ENCODE measurements at regions not wholly inside any gene's neighbourhood (a gene's known extent, or its start where the extent isn't known, plus 50 kb on each side); places are given as distances from the start of the nearest gene placed in this dataset.

DNA sequence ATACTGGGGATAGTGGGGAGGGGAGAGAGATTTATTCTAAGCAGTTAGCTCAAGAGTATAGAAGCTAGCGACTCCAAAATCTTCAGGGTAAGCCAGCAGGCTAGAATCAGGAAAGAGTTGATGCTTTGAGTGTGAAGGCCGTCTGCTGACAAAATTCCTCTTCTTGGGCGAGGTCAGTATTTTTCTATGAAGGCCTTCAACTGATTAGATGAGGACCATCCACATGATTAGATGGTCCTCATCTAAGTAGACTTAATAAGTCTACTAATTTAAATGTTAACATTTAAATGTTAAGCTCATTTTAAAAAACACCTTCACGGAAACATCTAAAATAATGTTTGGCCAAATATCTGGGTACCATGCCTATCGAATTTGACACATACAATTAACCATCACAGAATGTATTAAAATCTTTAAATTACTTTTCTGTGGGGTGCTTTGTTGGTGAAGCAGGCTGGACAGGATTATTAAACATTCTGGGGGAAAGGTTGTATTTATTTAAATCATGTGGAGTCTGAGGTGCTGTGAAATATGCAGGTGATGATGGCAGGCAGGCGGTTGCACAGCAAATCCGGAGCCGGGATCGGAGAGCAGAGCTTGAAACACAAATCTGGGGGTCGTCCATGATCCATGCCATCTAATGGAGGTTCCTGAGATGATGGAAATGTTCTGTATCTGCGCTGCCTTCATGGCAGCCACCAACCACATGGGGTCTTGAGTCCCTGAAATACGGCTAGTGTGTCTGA is 49.8 kb upstream of the ADORA2B start:
- no peak for DNase-seq (ENCODE audit: low spot score in 2 of 2)
- TF ChIP-seq, protein P1, sequence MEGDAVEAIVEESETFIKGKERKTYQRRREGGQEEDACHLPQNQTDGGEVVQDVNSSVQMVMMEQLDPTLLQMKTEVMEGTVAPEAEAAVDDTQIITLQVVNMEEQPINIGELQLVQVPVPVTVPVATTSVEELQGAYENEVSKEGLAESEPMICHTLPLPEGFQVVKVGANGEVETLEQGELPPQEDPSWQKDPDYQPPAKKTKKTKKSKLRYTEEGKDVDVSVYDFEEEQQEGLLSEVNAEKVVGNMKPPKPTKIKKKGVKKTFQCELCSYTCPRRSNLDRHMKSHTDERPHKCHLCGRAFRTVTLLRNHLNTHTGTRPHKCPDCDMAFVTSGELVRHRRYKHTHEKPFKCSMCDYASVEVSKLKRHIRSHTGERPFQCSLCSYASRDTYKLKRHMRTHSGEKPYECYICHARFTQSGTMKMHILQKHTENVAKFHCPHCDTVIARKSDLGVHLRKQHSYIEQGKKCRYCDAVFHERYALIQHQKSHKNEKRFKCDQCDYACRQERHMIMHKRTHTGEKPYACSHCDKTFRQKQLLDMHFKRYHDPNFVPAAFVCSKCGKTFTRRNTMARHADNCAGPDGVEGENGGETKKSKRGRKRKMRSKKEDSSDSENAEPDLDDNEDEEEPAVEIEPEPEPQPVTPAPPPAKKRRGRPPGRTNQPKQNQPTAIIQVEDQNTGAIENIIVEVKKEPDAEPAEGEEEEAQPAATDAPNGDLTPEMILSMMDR (IDR thresholded peaks at IDR 0.05) = no peak
- no peak for TF ChIP-seq POLR2A (IDR thresholded peaks at IDR 0.05)
- WGBS, 2 donors = 95 to 97% methylated on average over 12 of the region's 12 CpGs
- peaks cover 0 to 19% (median 0%) of the 10 kb centered on the region in 4 donors for H3K4me1 ChIP-seq
- H3K27me3 ChIP-seq = no peaks in the 10 kb centered on the region
- no peak overlapping the region for H3K4me3 ChIP-seq
- no peaks in the 10 kb centered on the region for H3K36me3 ChIP-seq
- no peak overlapping the region for H3K27ac ChIP-seq
- H3K9me3 ChIP-seq = no peaks in the 10 kb centered on the region

Data from tibial nerve (tissue), 4 donors.